ENCODE measurements at regions not wholly inside any gene's neighbourhood (a gene's known extent, or its start where the extent isn't known, plus 50 kb on each side); places are given as distances from the start of the nearest gene placed in this dataset.

DNA sequence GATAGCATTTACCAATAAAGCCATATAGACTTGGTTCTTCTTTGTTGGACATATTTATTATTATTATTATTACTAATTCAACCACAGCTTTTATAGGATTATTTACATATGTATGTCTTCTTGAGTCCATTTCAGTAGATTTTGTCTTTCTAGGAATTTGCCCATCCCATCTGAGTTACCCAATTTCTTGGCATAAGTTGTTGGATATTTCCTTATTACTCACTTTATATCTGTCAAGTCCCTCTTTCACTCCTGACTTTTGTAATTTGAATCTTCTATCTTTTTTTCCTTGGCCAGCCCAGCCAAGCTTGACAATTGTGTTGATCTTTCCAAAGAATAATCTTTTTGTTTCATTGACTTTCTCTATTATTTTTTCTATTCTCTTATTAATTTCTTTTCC lies 543.7 kb downstream of the SUCLG1 start:
- TF ChIP-seq EZH2 (IDR thresholded peaks at IDR 0.05; ENCODE audit: low read length) = no peak
- TF ChIP-seq, protein P1, sequence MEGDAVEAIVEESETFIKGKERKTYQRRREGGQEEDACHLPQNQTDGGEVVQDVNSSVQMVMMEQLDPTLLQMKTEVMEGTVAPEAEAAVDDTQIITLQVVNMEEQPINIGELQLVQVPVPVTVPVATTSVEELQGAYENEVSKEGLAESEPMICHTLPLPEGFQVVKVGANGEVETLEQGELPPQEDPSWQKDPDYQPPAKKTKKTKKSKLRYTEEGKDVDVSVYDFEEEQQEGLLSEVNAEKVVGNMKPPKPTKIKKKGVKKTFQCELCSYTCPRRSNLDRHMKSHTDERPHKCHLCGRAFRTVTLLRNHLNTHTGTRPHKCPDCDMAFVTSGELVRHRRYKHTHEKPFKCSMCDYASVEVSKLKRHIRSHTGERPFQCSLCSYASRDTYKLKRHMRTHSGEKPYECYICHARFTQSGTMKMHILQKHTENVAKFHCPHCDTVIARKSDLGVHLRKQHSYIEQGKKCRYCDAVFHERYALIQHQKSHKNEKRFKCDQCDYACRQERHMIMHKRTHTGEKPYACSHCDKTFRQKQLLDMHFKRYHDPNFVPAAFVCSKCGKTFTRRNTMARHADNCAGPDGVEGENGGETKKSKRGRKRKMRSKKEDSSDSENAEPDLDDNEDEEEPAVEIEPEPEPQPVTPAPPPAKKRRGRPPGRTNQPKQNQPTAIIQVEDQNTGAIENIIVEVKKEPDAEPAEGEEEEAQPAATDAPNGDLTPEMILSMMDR (optimal IDR thresholded peaks at IDR 0.05 in 1 of 3, IDR thresholded peaks at IDR 0.05 in 1 of 3, conservative IDR thresholded peaks at IDR 0.05 in 1 of 3; ENCODE audit: extremely low read depth in 1 of 3, insufficient read depth in 2 of 3, low read length in 3 of 3) = no peak
